Ascending aorta (tissue), 2 donors: ENCODE measurements at regions not wholly inside any gene's neighbourhood (a gene's known extent, or its start where the extent isn't known, plus 50 kb on each side); places are given as distances from the start of the nearest gene placed in this dataset.

Experiments
- DNase-seq, 2 donors: peaks; one replicate each; pipeline ENCODE4 v3.0.0-alpha.2; 2019; ENCODE audit warnings: low spot score in 2 of 2
- H3K27ac ChIP-seq, 2 donors: fragments of 200-600 bp; sonication (generic); one replicate each; pipeline ENCODE4 v1.5.1; 2016 to 2017; ENCODE audit warnings: mild to moderate bottlenecking in 1 of 2
- H3K27me3 ChIP-seq: fragments of 200-600 bp; sonication (generic); one replicate; pipeline ENCODE4 v1.5.1; 2017
- H3K36me3 ChIP-seq, 2 donors: fragments of 200-600 bp; sonication (generic); one replicate each; pipeline ENCODE4 v1.5.1; 2016
- H3K4me1 ChIP-seq, 2 donors: fragments of 200-600 bp; sonication (generic); one replicate each; pipeline ENCODE4 v1.5.1; 2016 to 2017; ENCODE audit warnings: mild to moderate bottlenecking in 1 of 2
- H3K4me3 ChIP-seq, 2 donors: fragments of 200-600 bp; sonication (generic); one replicate each; pipeline ENCODE4 v1.5.1; 2016 to 2017; ENCODE audit warnings: mild to moderate bottlenecking in 1 of 2
- H3K9me3 ChIP-seq, 2 donors: fragments of 200-600 bp; sonication (generic); one replicate each; pipeline ENCODE4 v1.5.1; 2016
- CTCF ChIP-seq, 3 experiments: fragments of 200-600 bp in 2 of 3; fragments of 450-650 bp in 1 of 3; sonication (generic) in 2 of 3; IDR thresholded peaks; one replicate each; pipeline ENCODE4 v1.5.1; 2016 to 2019; ENCODE audit warnings: antibody characterized with exemption in 3 of 3, mild to moderate bottlenecking in 1 of 3, moderate library complexity in 1 of 3
- intact Hi-C: fragments of 100-400 bp; cut with DNase I; formaldehyde crosslinking; loops from one replicate; pipeline ENCODE4 v1.15.1; 2023

- no peaks in the 10 kb centered on the region for H3K27me3 ChIP-seq
- no peak overlapping the region for H3K27ac ChIP-seq
- H3K36me3 ChIP-seq = no peaks in the 10 kb centered on the region
- no peak overlapping the region for H3K4me3 ChIP-seq
- no peak for DNase-seq
- no peaks in the 10 kb centered on the region for H3K9me3 ChIP-seq
- H3K4me1 ChIP-seq = no peaks in the 10 kb centered on the region
- no peak for TF ChIP-seq CTCF (IDR thresholded peaks at IDR 0.05)
- intact Hi-C loops = no loop called here
Observed at GRCh38 chr12:87656311-87656710, 372.9 kb downstream of the C12orf50 start.

DNA sequence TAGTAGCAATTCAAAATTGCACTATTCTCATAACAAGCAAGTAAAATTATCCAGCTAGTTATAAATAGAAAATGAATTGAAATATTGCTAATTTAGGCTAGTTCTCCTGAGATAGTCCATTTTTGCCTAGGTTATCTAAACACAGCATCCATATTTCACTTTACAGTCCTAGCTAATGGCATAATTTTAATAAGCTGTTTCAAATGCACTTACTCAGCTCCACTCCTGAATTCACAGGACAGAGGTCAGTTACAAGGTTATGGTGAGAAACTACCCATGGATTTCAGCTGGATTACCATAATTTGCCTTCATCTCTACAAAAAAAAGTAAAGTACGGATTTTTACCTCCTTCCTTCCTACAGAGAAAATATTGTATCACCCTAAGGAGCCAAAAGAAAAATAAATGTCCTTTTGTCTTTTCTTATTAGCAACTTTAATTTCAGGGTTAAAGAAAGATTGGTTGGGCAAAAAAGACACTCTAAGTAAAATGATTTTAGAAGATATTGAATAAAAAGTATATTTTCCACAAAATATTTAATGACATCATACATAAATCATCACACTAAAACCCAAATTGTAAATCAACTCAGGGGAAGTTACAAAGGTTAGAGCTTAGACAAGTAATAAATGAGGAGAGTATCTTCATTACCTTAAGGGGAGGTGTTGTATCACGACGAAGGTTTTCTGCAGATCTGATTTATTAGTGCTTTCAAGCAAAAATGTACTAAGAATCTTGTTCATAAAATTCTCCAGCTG lies 377.4 kb downstream of the C12orf50 start:
- no peaks in the 10 kb centered on the region for H3K36me3 ChIP-seq
- no peak overlapping the region for H3K27ac ChIP-seq
- no peak for TF ChIP-seq CTCF (IDR thresholded peaks at IDR 0.05)
- no peak for DNase-seq
- H3K9me3 ChIP-seq = no peaks in the 10 kb centered on the region
- H3K4me1 ChIP-seq = no peaks in the 10 kb centered on the region
- no peaks in the 10 kb centered on the region for H3K27me3 ChIP-seq
- no peak overlapping the region for H3K4me3 ChIP-seq
- intact Hi-C loops = no loop called here

GRCh38 chr12:87642245-87642644 lies 387.0 kb downstream of the C12orf50 start:
- intact Hi-C loops = no loop called here
- no peak for DNase-seq
- Histone ChIP-seq H3K4me1 (no peaks in the 10 kb centered on the region), H3K27me3 (no peaks in the 10 kb centered on the region), H3K27ac (no peak overlapping the region), H3K4me3 (no peak overlapping the region), H3K9me3 (no peaks in the 10 kb centered on the region), H3K36me3 (no peaks in the 10 kb centered on the region)
- no peak for TF ChIP-seq CTCF (IDR thresholded peaks at IDR 0.05)

DNA sequence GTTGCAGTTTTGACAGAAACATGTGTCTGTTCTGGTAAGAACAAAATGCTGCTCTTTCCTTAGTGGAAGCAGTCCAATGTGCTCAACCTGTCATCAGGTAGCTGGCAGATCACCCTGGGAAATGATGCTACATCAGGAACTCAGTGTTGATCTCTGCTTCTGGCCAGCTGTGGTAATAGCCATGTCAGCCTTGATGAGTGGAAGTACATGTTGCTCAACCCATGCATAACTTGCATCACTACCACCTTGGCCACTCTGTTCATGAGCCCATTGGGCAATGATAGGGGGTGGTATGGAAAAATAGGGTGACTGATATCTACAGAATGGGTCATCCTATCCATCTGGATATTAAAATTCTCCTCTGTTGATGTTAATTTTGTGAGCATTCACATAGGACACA lies 411.0 kb downstream of the C12orf50 start:
- Histone ChIP-seq H3K4me3 (no peak overlapping the region), H3K27me3 (no peaks in the 10 kb centered on the region), H3K27ac (no peak overlapping the region), H3K9me3 (no peaks in the 10 kb centered on the region), H3K36me3 (no peaks in the 10 kb centered on the region), H3K4me1 (no peaks in the 10 kb centered on the region)
- DNase-seq = no peak
- TF ChIP-seq CTCF (IDR thresholded peaks at IDR 0.05) = no peak
- intact Hi-C loops = no loop called here

DNA sequence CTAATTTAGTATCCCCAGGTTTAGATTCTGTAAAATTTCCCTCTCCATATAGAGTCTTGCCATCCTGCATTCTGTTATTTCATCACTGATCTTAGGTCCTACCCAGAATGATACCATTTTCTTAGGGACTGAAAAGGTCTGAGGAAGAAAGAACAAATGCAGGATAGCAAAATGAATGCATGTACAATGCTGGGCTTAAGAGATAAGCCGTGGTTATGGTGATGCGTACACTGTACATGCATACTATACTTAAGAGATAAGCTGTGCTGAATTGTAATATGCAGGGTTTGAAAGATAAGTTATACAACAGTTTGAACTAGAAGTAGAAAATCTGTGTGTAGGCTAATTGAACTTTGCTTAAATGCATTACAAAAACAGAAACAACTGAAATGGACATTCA lies 416.2 kb downstream of the C12orf50 start:
- Histone ChIP-seq H3K4me1 (no peaks in the 10 kb centered on the region), H3K27ac (no peak overlapping the region), H3K36me3 (no peaks in the 10 kb centered on the region), H3K4me3 (no peak overlapping the region), H3K27me3 (no peaks in the 10 kb centered on the region), H3K9me3 (no peaks in the 10 kb centered on the region)
- intact Hi-C loops = no loop called here
- no peak for TF ChIP-seq CTCF (IDR thresholded peaks at IDR 0.05)
- DNase-seq = no peak

GRCh38 chr12:87608321-87608720 lies 420.9 kb downstream of the C12orf50 start:
- H3K4me1 ChIP-seq = no peaks in the 10 kb centered on the region
- H3K9me3 ChIP-seq = no peaks in the 10 kb centered on the region
- H3K36me3 ChIP-seq = no peaks in the 10 kb centered on the region
- H3K27me3 ChIP-seq = no peaks in the 10 kb centered on the region
- no peak for DNase-seq
- intact Hi-C loops = no loop called here
- no peak overlapping the region for H3K27ac ChIP-seq
- TF ChIP-seq CTCF (IDR thresholded peaks at IDR 0.05) = no peak
- no peak overlapping the region for H3K4me3 ChIP-seq
